ENCODE measurements at regions not wholly inside any gene's neighbourhood (a gene's known extent, or its start where the extent isn't known, plus 50 kb on each side); places are given as distances from the start of the nearest gene placed in this dataset.

DNA sequence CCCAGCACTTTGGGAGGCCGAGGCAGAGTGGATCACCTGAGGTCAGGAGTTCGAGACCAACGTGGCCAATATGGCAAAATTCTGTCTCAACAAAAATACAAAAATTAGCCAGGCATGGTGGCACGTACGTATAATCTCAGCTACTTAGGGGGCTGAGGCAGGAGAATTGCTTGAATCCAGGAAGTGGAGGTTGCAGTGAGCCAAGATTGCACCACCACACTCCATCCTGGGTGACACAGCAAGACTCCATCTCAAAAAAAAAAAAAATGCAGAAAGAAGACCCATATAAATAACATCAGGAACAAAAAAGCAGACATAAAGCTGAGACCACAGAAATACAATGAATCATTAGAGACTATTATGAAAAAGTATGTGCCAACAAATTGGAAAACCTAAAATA is 235.2 kb upstream of the VEPH1 start:
- DNase-seq, result no peak
- Histone ChIP-seq H3K9me3 (no peaks in the 10 kb centered on the region), H3K4me3 (ENCODE audit: low read depth, low read length) (no peak overlapping the region), H3K27me3 (no peaks in the 10 kb centered on the region), H3K4me1 (no peaks in the 10 kb centered on the region), H3K36me3 (no peaks in the 10 kb centered on the region)
- TF ChIP-seq, protein P1, sequence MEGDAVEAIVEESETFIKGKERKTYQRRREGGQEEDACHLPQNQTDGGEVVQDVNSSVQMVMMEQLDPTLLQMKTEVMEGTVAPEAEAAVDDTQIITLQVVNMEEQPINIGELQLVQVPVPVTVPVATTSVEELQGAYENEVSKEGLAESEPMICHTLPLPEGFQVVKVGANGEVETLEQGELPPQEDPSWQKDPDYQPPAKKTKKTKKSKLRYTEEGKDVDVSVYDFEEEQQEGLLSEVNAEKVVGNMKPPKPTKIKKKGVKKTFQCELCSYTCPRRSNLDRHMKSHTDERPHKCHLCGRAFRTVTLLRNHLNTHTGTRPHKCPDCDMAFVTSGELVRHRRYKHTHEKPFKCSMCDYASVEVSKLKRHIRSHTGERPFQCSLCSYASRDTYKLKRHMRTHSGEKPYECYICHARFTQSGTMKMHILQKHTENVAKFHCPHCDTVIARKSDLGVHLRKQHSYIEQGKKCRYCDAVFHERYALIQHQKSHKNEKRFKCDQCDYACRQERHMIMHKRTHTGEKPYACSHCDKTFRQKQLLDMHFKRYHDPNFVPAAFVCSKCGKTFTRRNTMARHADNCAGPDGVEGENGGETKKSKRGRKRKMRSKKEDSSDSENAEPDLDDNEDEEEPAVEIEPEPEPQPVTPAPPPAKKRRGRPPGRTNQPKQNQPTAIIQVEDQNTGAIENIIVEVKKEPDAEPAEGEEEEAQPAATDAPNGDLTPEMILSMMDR (IDR thresholded peaks at IDR 0.05; ENCODE audit: low read depth, low read length), result no peak

DNA sequence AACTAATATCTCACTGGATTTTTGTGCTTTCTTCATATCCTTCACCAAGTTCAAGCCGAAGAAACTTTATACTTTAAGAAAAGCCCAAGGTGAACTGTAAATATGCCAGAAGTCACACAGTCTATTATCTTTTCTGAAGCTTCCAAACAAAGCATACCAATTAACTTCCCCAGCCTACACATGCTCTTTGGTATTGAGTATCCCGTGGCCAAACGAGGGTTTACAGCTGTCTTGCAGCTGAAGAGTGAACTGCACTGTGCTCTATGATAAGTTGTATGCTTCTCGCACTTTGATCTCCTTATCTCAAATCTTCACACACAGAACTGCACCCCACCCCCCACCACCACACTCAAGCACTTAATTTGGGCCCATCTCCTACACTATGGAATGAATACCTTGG is 215.6 kb upstream of the VEPH1 start:
- no peaks in the 10 kb centered on the region for H3K9me3 ChIP-seq
- TF ChIP-seq, protein P1 (IDR thresholded peaks at IDR 0.05; ENCODE audit: low read depth, low read length), result no peak
- no peak for DNase-seq
- no peaks in the 10 kb centered on the region for H3K36me3 ChIP-seq
- H3K4me3 ChIP-seq (ENCODE audit: low read depth, low read length), result no peak overlapping the region
- no peaks in the 10 kb centered on the region for H3K27me3 ChIP-seq
- H3K4me1 ChIP-seq, result no peaks in the 10 kb centered on the region; the same call in 1 of the 2 replicates

DNA sequence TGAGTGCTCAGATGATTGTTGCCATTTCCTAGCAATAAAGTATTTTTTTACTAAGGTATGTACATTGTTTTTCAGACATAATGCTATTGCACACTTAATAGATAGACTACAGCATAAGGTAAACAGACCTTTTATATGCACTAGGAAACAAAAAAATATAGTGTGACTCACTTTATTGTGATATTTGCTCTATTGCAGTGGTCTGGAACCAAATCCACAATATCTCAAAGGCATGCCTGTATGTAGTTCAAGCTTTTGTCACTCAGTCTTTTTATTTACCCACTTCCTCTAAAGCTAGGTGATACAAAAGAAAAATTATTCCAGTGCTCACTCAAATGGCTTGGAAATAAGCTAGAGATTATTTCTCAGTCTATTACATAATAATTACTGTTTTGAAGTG is 209.9 kb upstream of the VEPH1 start:
- Histone ChIP-seq H3K9me3 (no peaks in the 10 kb centered on the region), H3K36me3 (no peaks in the 10 kb centered on the region), H3K4me3 (ENCODE audit: low read depth, low read length) (no peak overlapping the region), H3K27me3 (no peaks in the 10 kb centered on the region), H3K4me1 (no peaks in the 10 kb centered on the region; the same call in 1 of the 2 replicates)
- DNase-seq, result no peak
- TF ChIP-seq, protein P1 (IDR thresholded peaks at IDR 0.05; ENCODE audit: low read depth, low read length), result no peak

DNA sequence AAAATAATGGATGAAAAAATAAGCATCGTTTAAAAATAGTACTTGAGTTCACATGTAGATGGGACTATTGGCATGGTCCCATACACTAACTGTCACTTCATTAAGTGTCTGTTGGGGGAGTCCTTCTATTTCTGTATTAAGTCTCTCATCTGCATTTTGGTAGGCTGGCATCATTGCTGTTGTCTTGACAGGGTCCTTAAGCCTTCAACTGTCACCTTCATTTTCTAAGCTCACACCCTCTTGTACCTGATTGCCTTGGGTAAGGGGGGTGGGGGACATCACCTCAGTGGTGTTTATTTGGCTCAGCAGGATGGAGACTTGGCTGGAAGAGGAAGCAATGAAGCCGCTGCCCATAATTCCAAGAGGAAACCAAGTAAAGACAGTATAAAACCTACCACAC is 202.0 kb upstream of the VEPH1 start:
- Histone ChIP-seq H3K4me3 (ENCODE audit: low read depth, low read length) (no peak overlapping the region), H3K9me3 (no peaks in the 10 kb centered on the region), H3K4me1 (no peaks in the 10 kb centered on the region; the same call in 1 of the 2 replicates), H3K36me3 (no peaks in the 10 kb centered on the region), H3K27me3 (no peaks in the 10 kb centered on the region)
- DNase-seq, result no peak
- TF ChIP-seq, protein P1 (IDR thresholded peaks at IDR 0.05; ENCODE audit: low read depth, low read length), result no peak

DNA sequence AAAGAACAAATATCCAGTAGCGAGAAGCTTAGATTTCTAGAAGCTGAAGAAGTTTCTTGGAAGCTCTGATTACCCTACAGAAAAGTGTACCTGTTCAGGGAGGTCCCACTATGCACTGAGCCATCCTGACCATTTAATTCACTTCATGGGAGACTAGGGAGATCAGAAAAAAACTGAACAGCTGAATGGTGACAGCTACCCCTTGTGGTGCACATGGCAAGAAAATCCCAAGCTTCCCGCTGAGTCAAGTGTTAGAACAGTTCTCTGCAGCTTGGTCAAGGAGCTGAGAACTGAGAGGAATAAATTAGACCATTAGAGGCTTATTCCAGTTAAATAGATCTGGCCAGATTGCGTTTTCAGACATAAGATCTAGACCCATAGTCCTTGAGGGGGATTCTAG is 197.2 kb upstream of the VEPH1 start:
- Histone ChIP-seq H3K36me3 (no peaks in the 10 kb centered on the region), H3K4me3 (ENCODE audit: low read depth, low read length) (no peak overlapping the region), H3K4me1 (no peaks in the 10 kb centered on the region), H3K27me3 (no peaks in the 10 kb centered on the region), H3K9me3 (no peaks in the 10 kb centered on the region)
- TF ChIP-seq, protein P1 (IDR thresholded peaks at IDR 0.05; ENCODE audit: low read depth, low read length), result peak; percentile 58
- no peak for DNase-seq

DNA sequence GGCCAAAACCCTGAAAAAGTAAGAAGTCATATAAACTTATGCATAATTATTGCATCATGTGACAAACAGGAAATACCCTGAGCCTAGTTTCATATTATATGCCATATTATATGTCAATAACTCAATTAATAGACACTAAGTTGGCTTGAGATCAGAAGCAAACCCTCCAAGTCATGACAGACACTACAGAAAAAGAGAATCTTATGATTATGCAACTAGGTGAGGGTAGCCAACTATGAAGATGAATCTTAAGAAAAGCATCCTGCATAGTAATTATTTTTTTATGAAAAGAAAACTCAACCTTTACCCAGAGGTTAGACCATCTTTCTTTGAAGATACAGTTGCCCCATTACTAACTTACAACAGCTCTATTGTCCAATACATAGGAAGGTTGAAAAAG is 192.4 kb upstream of the VEPH1 start:
- TF ChIP-seq, protein P1 (IDR thresholded peaks at IDR 0.05; ENCODE audit: low read depth, low read length), result no peak

More for the DNA sequence above, 192.4 kb upstream of the VEPH1 start:
- no peaks in the 10 kb centered on the region for H3K9me3 ChIP-seq
- no peaks in the 10 kb centered on the region for H3K27me3 ChIP-seq
- H3K4me3 ChIP-seq (ENCODE audit: low read depth, low read length), result no peak overlapping the region
- DNase-seq, result no peak
- no peaks in the 10 kb centered on the region for H3K36me3 ChIP-seq
- no peaks in the 10 kb centered on the region for H3K4me1 ChIP-seq
